ENCODE measurements at regions not wholly inside any gene's neighbourhood (a gene's known extent, or its start where the extent isn't known, plus 50 kb on each side); places are given as distances from the start of the nearest gene placed in this dataset.
"Not testable (repeated sequence)": the region's sequence is repeated elsewhere in the genome, so short reads cannot be mapped to it uniquely, and the experiment has no call there.

DNA sequence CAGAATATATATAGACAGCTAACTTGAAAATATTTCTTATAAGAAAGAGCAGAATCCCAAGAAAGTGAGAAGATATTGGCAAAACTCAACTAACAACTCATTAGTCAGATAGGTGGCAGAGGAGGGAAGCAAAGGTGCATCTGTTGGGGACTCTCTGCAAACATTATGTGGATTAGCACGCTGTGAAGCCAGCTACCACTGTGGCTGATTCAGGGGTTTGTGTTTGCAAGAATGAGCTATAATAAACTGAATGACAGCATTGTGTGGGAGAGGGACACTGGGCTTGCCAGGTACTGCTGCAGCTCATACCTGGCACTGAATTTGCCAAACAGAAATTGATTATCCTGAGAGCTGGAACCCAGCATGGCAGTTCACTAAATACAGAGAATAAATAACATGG lies 170.3 kb upstream of the MINDY3 start:
- TF ChIP-seq CTCF (IDR thresholded peaks at IDR 0.05; ENCODE audit: insufficient read depth, missing control alignments), result no peak
- no peak for DNase-seq (ENCODE audit: insufficient read length, low spot score)
- FAIRE-seq, result no peak

GRCh38 chr10:16049050-16049449 lies 188.7 kb upstream of the MINDY3 start:
- DNase-seq (ENCODE audit: insufficient read length, low spot score), result no peak
- no peak for FAIRE-seq
- TF ChIP-seq CTCF (IDR thresholded peaks at IDR 0.05; ENCODE audit: insufficient read depth, missing control alignments), result peak; percentile 11

- FAIRE-seq (no peak), DNase-seq (ENCODE audit: insufficient read length, low spot score) (no peak)
- TF ChIP-seq CTCF (IDR thresholded peaks at IDR 0.05; ENCODE audit: insufficient read depth, missing control alignments), result no peak
These were observed 189.5 kb upstream of the MINDY3 start for GRCh38 chr10:16049782-16050181.

DNA sequence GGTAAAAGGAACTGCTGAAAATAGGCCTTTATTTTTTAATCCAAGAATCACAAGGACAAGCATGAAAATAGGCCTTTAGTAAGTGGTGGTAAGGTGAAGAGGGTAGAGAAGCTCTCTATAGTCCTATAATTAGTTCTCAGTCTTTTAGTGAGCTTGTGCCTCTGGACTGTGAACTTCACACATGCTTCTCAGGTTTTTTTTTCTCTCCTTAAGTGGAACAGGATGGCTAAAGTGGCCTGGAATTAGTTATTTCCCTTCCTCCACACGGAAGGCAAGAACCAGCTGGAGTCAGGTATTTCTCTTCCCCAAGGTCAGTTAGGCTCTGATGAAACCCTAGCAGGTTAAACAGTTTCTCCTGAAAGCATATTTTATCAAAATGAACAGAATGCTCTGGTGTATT lies 203.0 kb upstream of the MINDY3 start:
- no peak for TF ChIP-seq CTCF (IDR thresholded peaks at IDR 0.05; ENCODE audit: insufficient read depth, missing control alignments)
- DNase-seq (ENCODE audit: insufficient read length, low spot score), result no peak
- FAIRE-seq, result no peak

DNA sequence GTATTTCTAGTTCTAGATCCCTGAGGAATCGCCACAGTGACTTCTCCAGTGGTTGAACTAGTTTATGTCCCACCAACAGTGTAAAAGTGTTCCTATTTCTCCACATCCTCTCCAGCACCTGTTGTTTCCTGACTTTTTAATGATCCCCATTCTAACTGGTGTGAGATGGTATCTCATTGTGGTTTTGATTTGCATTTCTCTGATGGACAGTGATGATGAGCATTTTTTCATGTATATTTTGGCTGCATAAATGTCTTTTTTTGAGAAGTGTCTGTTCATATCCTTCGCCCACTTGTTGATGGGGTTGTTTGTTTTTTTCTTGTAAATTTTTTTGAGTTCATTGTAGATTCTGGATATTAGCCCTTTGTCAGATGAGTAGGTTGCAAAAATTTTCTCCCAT lies 223.2 kb upstream of the MINDY3 start:
- DNase-seq (ENCODE audit: insufficient read length, low spot score); FAIRE-seq: not testable (repeated sequence)

DNA sequence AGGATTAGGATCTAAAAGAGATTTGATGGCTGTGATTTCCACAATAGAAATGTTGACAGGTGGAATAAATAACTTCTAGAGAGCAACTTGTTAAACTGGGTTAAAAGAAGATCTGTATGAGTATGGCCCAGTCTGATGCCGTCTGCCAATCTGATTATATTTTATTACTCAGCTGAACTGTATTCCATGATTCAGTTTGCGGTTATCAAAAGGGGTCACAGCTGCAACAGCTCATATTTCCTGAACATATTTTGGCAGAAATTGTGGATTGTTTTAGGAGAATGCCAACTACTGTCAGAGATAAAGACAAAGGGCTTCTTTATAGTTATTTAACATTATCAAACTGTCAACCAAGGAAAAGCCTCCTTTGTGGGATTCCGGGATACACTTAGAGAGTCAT lies 244.8 kb upstream of the MINDY3 start:
- DNase-seq (ENCODE audit: insufficient read length, low spot score) (no peak), FAIRE-seq (no peak)
- no peak for TF ChIP-seq CTCF (IDR thresholded peaks at IDR 0.05; ENCODE audit: insufficient read depth, missing control alignments)

DNA sequence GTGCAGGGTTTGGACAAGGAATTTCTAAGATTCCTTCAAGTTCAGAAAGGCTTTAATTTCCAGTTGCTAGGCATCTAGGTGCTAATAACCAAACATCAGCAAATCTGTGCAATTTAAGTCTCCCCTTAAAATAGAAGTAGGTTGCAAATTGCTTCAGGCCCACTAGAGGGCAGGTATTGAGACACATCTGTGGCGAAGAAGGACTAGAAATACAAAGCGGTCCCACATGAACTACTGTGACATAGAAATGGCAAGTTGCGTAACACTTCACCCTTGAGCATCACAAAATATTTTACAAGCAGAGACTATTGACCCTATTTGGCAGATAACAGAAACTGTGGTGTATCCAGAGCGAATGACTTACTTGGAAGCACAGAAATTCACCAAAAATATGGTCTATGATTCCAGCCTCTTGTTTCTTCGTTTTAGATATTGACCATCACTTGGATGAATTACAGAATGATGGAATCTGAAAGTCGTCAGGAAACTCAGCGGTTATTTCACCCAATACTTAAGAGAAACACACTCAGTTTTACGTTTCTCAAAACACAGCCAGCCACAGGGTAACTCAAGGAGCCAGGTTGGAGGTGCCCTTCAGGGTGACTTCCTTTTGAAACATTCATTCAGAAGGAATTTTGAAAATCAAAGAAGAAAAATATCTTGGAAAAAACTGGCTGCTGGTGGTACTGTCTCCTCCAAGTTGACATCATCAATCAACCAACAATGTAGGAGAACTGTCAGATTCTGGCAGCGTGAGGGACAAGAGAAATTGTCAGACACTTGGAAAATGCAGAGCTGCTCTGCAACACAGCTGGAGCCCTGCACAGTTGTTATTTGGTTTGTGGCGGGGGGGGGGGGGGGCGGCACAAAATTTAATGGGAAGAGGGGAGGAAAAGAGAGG lies 256.3 kb upstream of the MINDY3 start:
- DNase-seq (ENCODE audit: insufficient read length, low spot score), result no peak
- peak; percentile 43 for TF ChIP-seq CTCF (IDR thresholded peaks at IDR 0.05; ENCODE audit: insufficient read depth, missing control alignments)
- FAIRE-seq, result no peak
